ENCODE measurements at regions not wholly inside any gene's neighbourhood (a gene's known extent, or its start where the extent isn't known, plus 50 kb on each side); places are given as distances from the start of the nearest gene placed in this dataset.

DNA sequence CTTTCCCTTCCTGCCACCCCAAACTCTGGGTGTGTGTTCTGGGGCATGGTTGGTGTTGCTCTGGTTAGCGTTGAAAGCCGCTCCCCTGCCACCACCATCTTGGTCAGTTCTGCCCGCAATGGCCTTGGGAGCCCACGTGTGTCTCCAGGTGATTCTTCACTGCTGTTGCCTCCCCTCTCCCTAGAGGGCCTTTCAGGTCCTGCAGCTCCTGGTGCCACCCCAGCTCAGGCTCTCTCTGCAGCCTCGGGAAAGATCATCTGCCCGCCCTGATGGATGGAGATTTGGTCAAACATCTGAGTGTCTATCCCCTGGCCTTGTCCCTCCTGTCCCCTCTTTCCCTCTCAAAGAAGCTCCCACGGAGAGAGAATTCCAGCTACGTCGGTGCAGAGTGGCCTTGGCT lies 241.3 kb downstream of the RBFOX3 start:
- DNase-seq (ENCODE audit: low read depth): no peak

DNA sequence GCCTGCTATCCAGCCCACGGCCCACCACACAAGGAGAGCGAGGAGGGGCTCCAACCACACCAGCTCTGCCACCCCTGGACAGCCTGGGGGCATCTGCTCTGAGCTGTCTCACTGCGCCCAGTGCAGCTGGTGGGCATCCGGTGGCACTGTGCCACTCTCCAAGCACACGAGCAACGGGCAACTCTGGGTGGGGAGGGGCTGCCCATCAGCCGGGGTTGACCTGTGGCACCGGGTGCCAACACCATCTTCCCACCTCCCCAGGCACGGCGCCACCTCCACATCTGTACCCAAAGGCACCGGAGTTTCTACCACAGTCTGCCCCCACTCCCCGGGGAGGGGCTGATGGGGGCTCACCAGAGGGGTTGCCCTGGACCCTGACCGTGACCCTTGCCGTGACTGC lies 241.8 kb downstream of the RBFOX3 start:
- DNase-seq (ENCODE audit: low read depth): no peak

DNA sequence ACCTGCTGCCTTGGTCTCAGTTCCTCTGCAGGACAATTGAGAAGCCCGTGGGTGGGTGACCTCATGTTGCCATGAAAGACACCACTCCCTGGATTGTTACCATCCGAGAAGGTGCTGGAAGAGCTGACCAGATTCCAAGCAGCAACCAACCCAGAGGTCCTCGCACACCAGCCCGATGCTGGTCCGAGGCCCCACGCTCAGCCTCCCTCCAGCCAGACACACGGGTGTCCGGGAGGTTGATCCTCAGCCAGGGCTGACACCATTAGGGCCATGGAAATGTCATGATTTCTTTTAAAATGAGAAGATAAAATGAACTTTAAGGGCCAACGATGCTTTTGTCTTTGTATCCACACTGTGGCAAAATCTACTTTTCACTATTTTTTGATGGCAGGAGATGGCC lies 242.3 kb downstream of the RBFOX3 start:
- DNase-seq (ENCODE audit: low read depth): no peak

DNA sequence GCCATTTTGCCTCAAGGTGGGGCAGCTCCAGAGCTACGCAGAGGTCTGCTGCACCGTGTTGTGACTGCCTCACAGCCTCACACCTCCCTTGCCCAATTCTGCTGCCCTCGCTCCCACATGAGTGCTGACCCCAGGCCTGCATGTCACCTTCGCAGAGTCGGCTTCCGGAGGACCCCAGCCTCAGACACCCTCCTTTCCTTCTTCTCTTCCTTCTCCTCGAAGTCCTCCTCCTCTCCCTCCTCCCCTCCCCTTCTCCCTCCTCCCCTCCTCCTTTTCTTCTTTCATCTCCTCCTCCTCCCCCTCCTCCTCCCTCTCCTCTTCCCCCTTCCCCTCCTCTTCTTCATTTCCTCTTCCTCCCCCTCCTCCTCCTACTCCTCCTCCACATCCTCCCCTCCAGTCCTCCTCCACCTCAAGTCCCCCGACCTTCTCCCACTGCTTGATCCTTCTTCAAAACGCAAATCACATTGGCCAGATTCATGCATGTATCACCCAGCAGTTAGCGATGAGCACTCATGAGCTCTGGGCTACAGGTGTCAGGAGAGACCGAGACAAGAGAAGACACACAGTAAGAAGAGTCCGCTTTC lies 243.8 kb downstream of the RBFOX3 start:
- DNase-seq (ENCODE audit: low read depth): no peak

DNA sequence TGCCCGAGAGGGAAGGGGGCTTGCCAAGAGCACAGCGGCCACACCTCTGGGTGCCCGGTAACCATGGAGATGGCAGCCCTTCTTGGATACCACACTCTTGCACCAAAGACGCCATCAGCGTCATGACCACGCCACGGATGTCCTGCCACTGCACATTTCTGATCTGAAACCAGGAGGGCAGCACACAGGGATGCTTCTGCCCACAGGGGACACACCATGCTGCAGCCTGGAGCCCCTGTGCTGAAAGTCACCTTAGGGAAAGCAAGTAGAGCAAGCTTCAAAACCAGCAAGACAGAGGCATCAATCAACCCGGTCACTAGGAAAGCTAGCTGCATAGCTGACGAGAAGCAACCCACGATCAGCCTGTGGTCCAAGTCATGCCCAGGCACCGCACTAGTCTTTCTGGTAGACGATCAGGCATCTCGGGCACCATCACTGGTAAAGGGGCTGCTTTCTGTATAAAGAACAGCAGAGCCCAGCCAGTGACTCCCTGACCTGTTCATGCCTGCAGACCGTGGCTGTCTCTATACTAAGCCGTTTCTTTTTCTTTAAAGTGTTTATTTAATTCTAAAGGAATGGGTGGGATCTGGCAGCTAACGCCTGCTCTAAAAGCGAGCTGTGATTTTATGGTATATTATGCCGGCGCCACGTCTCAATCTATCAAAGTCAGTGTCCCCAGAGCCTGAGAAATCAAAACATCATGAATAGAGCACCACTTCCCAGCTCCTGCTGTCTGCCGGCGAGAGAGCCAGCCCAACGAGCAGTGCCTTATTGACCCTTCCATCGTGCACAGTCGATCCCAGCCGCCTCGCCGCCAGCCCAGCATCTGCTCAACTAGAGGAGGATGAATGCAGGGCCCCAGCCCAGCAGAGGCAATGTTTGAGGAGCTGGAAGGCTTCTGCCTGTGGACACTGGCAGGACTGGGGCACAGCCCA lies 244.7 kb downstream of the RBFOX3 start:
- no peak for DNase-seq (ENCODE audit: low read depth)

DNA sequence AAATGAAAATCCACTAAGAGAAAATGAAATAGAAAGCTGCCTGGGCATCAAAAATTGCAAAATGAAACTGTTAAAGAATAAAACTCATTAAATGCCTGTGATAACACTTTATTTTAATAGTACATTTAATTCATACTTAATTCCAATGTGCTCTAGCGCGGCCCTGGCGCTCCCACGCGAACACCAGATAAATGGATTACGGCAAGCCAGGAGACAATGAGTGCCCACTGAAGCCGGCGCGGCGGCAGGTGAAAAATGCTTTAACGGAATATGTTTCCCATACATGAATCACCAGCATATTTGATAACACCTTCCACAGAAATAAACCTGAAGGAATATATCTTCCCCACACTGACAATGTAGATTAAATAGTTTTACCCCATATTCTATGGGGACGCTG lies 245.5 kb downstream of the RBFOX3 start:
- no peak for DNase-seq (ENCODE audit: low read depth)

DNA sequence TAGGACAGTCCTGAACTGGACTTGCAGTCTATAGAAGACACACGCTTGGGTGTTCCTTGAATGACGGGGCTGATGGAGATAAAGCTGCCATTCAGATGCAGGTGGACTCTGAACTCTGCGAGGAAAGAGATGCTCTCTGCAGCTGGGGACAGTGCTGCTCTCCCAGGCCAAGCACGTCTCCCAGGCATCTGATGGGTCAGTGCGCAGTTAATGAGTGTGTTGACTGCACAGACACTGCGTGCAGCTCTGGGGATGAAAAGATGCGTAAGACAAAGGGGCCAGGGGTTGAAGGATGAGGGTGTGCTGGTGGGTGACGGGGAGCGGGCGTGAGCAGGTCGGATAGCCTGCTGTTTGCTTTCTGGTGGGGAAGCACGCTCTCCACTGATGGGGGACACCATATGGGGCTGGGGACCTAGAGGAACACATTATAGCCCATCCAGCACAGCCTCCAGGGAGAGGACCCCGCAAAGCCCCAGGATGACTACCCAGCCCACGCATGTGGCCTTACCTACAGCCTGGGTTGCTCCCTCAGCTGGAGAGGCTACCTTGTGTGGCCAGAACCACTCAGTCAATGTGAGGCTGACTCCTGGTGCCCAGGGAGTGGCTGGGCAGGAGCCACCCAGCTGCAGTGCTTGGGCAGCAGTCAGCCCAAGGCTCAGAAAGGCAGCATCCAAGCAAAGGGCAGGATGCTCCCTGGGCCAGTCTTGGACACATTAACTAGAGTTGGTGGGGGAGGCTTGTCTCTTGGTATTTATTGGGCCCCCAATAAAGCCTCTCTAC lies 246.3 kb downstream of the RBFOX3 start:
- no peak for DNase-seq (ENCODE audit: low read depth)

DNA sequence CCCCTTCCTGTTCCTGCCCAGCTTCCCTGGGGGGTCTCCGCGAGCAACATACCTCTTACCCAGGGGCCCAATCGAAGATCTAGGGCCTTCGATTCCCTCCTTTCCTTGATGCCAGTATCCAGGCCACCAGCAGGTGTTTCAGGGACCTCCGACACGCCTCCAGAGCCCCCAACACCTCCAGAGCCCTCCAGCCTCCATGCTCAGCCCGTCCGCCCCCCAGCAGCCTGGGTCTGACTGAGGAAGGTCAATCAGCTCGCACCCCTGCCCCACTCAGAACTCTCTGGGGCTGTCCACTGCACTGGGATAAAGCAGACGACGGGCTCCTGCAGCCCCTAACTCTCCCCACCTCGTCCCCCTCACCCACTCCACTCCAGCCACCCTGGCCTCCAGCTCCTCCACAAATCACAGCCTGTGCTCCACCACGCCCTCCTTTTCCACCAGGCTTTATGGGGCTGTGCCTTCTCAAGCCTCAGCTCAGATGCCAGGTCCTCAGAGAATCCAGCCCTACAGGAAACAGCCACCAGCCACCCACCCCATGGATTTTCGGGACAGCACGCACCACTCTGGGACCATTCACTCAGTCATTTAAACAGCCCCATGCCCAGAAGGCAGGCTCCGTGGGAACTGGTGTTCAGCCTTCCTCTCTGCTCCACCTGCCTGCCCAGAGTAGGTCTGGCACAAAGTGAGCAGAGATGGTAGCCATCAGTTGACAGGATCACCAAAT lies 247.1 kb downstream of the RBFOX3 start:
- DNase-seq (ENCODE audit: low read depth): no peak

DNA sequence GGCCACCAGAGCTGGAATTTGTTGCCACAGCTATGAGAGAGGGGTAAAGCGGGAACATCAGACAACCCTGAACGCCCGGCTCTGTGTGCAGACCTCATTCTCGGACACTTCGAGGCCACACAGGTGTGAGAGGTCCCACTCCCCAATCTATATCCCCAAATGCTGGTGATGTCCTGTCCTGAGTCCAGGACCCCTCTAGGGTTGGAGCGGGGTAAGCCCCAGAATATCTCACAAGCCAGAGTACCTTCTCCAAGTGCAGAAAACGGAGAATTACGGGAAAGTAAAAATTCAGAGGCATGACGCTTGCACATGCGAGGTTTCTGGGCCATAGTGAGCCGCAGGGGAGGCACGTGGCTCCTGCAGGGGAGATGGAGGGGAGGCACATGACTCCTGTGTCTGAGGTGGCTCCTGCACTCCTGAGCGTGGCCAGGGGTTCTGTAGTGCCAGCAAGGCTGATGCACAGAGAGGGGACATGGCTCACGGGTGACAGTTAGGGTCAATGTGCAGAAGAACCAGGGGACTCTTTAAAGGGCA lies 248.0 kb downstream of the RBFOX3 start:
- DNase-seq (ENCODE audit: low read depth): no peak

DNA sequence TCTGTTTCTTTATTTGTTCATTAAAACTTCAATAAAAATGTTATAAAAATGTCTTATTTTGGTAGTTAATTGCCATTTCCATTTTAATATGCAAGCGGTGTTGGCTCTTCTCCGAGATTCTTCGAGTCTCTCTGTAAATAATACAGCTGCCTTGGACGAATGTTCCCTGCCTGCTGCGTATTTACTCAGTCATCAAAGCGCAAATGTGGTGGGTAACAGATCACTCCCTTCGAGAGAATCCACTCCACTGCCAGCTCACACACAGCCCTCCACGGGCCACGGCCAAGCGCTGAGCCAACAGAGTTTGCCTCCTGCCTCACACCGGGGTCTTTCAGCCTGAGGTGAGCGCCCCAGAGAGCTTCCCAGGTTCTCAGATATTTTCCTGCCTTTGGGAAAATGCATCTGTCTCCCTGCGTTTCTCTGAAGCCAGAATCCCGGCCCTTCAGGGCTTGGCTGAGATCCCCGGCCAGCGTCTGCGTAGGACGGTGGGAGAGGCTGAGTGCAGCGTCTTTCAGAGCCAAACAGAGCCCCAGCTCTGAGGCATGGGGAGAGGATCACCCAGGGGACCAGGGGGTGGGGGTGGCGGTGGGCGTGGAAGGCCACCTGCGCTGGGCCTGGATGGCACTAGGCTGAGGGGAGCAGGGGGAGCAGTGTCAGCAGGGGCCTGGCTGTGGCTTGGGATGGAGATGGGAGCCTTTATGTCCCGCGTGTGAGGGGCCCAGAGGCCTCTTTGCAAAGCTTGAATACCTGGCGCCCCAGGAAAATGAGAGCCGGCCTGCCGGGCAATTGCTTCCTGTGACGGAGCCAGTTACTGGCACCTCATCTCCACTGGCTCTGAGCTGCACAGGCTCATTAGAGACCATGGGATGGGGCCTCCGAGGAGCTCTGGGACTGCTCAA lies 248.7 kb downstream of the RBFOX3 start:
- no peak for DNase-seq (ENCODE audit: low read depth)

DNA sequence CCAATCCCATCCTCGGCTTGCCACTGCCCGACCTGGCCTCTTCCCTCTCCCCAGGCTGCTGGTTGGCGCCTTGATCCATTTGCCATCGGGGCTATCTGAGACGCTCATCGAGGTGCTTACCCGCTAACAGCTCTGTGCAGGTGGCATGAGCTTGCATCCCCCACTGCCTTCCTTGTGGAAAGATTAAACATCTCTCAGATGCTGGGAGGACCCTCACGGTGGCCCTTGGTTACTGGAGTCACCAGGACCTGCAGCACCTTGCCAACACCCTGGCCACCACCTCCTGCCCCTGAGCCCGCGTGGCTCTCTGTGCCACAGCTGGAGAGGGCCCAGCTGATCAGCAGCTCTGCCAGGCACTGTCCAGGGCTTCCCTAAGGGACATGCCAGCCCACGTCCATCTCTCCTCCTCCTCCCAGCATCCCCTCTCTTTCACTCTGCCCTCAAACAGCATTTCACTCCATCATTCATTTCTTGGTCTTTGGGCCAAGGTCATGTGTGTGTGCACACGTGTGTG lies 249.6 kb downstream of the RBFOX3 start:
- DNase-seq (ENCODE audit: low read depth): no peak

DNA sequence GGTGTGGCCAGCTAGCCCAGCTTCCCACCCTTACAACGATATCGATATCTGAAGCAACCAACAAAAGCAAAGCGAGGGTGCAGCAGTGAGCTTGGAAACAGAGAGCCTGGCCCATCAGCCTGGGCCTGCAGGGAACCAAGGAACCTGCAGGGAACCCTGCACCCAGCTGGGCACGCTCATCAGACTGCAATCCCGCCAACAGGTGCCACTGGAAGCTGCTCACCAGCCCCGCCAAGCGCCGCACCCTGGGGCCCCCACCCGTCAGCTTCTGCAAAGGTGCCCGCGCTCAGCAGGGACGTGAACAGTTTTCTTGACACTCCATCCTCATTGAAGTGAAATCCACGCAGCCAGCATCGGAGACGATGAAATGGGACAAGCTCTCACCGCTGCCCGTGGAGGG lies 250.7 kb downstream of the RBFOX3 start:
- no peak for DNase-seq (ENCODE audit: low read depth)

DNA sequence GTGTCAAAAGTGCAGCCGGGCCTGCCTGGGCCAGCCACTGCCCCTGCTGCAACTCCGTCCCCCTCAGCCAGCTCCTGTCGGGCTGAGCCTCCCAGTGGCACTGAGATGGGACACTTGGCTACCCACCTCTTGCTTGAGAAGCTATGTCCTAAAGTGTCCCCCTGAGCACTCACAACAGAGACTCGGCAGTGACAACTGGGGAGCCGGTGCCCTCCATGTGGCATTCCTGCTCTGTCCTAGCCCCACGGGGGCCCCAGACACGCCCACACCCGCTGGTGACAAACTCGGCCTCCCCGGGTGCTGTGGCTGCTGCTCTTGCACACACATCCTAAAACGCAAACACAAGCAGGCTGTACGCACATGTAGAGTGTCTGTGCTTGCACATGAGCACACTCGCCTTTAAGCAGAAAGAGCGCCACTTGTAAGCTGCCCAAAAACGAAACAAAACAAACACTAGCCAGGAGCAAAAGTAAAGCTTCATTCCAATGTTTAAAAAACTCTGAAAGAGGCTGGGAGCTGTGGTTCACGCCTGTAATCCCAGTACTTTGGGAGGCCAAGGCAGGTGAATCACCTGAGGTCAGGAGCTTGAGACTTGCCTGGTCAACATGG lies 253.9 kb downstream of the RBFOX3 start:
- DNase-seq (ENCODE audit: low read depth): no peak

DNA sequence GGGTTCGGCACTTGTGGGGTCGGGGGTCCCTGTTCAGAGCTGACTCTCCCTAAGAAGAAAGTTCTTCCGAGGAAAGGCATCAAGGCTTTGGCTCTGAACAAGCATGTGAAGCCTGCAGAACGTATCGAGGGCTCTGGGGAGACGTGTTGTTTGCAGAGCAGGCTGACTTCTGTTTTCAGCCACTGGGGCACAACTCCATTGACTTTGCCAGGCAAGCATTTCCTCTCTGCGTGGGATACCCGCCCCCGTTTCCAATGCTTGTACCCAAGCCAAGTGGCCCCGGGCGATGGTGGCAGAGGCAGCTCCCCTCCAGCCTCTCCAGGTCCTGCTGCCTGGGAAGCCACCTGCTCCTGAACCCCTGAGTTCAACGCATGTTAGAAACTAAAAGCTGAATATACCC lies 255.7 kb downstream of the RBFOX3 start:
- DNase-seq (ENCODE audit: low read depth): no peak

DNA sequence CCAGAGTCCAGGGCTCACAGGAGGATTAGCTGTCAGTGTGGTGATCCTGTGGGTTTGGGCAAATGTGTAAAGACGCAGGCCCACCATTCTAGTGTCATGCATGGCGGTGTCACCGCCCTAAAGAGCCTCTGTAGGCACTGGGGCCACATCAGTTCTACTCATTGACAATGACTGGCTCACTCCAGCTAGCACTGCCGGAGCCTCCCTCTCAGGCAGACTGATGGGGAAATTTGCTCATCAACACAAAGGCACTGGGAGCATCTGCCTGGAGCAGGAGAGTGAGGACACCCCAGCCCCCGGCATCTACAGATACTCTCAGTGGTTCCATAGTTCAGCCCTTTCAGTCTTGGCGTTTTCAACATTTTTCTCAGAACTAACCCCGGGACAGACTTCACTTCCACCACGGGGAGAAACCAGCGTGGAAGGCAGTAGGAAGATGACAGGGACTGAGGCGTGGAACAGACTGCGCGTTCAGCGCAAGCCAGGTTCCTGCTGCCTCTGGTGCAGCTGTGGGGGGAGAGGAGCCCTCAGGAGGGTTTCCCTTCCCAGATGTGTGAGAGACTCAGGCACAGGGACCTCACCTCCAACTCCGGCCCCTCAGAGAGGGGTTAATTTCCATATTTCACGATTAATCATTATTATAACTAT lies 256.6 kb downstream of the RBFOX3 start:
- DNase-seq (ENCODE audit: low read depth): no peak

DNA sequence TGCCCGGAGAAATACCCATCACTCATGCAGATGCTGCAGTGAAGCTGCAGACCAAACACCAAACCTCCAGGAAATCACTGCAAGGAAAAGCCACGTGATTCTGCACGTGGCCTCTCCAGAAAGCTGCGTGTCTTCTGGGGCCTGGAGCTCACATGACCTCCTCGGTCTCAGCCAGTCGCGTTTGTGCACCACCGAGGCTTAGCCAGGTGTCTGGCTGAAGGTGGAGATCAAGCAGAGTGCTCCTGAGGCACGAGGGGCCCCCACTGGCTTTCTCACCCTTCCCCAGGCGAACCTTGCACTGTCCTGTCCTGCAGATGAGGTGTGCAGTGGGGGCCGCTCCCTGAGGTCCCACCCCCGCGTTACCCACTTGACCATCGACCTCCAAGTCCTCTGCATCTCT lies 257.3 kb downstream of the RBFOX3 start:
- DNase-seq (ENCODE audit: low read depth): no peak

DNA sequence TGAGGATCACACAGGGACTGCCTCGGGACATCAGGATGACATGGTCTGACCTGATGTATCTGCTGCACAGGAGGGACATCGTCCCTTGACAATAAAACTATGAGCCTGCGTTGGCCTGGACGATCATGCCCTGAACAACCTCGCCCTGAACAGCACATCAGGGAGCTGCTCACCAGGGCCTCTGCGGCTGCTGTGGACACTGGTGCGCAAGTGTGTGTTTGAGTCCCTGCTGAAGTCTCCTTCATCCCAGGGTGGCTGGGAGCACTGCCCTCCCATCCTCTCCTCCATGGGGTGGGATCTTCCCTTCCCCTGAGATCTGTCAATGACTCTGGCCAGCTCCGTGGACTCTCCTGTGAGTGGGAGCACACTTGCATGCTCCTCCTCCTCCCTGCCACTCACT lies 257.8 kb downstream of the RBFOX3 start:
- no peak for DNase-seq (ENCODE audit: low read depth)

DNA sequence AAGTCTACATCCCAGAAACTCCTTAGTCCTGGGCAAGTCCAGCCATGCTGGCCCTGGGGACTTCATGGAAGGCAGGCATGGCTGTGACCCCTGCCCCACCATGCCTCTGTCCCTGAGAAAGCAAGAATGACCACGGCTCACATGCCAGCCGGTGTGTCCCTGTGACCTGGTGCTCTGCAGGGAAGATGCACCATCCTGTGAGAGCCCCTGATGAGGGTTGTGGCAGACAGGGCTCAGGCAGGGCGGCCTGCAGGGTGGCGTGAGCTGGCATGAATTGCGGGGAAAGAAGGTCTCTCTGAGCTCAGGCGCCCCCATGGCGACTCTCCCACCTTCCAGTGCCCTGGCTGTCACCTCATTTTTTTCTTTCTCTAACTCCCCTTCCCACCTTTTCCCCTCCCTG lies 260.3 kb downstream of the RBFOX3 start:
- DNase-seq (ENCODE audit: low read depth): no peak

All from M059J (cell line).